CD8-positive, alpha-beta memory T cell (primary cell): ENCODE measurements at regions not wholly inside any gene's neighbourhood (a gene's known extent, or its start where the extent isn't known, plus 50 kb on each side); places are given as distances from the start of the nearest gene placed in this dataset.
"Not testable (repeated sequence)": the region's sequence is repeated elsewhere in the genome, so short reads cannot be mapped to it uniquely, and the experiment has no call there.

Experiments
- CTCF ChIA-PET: fragments of 350-600 bp; sonication (Branson Sonifier 250); formaldehyde crosslinking; loops from one replicate; lab custom pipeline; 2021; ENCODE audit warnings: antibody characterized with exemption; lab: Charles Lee
- POLR2A ChIA-PET: fragments of 350-600 bp; sonication (Branson Sonifier 250); formaldehyde crosslinking; loops from one replicate; lab custom pipeline; 2021; ENCODE audit warnings: antibody characterized with exemption; lab: Charles Lee
- DNase-seq, 5 donors: peaks; one replicate each; pipeline versions ENCODE4 v3.0.0 to v3.0.0-alpha.2; 2020 to 2022; ENCODE audit warnings: mixed read lengths in 1 of 5
- H3K27ac ChIP-seq: one replicate; pipeline ENCODE4 v1.7.0; 2013; ENCODE audit warnings: low read depth, mild to moderate bottlenecking, low read length, moderate library complexity
- H3K27me3 ChIP-seq: 2 replicates; pipeline ENCODE4 v1.7.0; 2013; ENCODE audit warnings: low read length, mild to moderate bottlenecking; ENCODE audit not compliant: insufficient read depth, poor library complexity, severe bottlenecking
- H3K36me3 ChIP-seq: 2 replicates; pipeline ENCODE4 v1.7.0; 2013; ENCODE audit warnings: mild to moderate bottlenecking, low read length, moderate library complexity; ENCODE audit not compliant: insufficient read depth
- H3K4me1 ChIP-seq: 2 replicates; pipeline ENCODE4 v1.7.0; 2013; ENCODE audit warnings: mild to moderate bottlenecking, low read length, moderate library complexity; ENCODE audit not compliant: insufficient read depth
- H3K4me3 ChIP-seq: 2 replicates; pipeline ENCODE4 v1.7.0; 2013; ENCODE audit warnings: mild to moderate bottlenecking, low read length
- H3K9me3 ChIP-seq: 2 replicates; pipeline ENCODE4 v1.7.0; 2013; ENCODE audit warnings: mild to moderate bottlenecking, low read length
- H3K27ac Mint-ChIP-seq, 8 donors: one replicate each; pipeline ENCODE4 v1.8.0; 2020 to 2021; ENCODE audit warnings: mixed read lengths in 8 of 8, mild to moderate bottlenecking in 6 of 8, inconsistent platforms in 3 of 8, moderate library complexity in 3 of 8
- H3K27me3 Mint-ChIP-seq, 2 donors: one replicate each; pipeline ENCODE4 v1.8.0; 2020 to 2021; ENCODE audit warnings: mixed read lengths in 2 of 2, mild to moderate bottlenecking in 1 of 2, moderate library complexity in 1 of 2
- H3K36me3 Mint-ChIP-seq, 3 donors: one replicate each; pipeline ENCODE4 v1.8.0; 2020 to 2021; ENCODE audit warnings: mixed read lengths in 3 of 3, inconsistent platforms in 1 of 3, mild to moderate bottlenecking in 1 of 3
- H3K4me1 Mint-ChIP-seq, 3 donors: one replicate each; pipeline ENCODE4 v1.8.0; 2020 to 2021; ENCODE audit warnings: mixed read lengths in 3 of 3, inconsistent platforms in 1 of 3, mild to moderate bottlenecking in 1 of 3
- H3K4me3 Mint-ChIP-seq, 7 donors: one replicate each; pipeline ENCODE4 v1.8.0; 2020 to 2021; ENCODE audit warnings: mixed read lengths in 7 of 7, mild to moderate bottlenecking in 6 of 7, moderate library complexity in 4 of 7, inconsistent platforms in 2 of 7
- H3K9me3 Mint-ChIP-seq, 5 donors: one replicate each; pipeline ENCODE4 v1.8.0; 2020 to 2022; ENCODE audit warnings: mixed read lengths in 5 of 5, mild to moderate bottlenecking in 3 of 5, moderate library complexity in 2 of 5, inconsistent platforms in 1 of 5

GRCh38 chr4:119437515-119437914 is 115.6 kb upstream of the FABP2 start:
- H3K4me3 ChIP-seq, H3K36me3 Mint-ChIP-seq, DNase-seq, H3K4me3 Mint-ChIP-seq, H3K9me3 Mint-ChIP-seq, H3K36me3 ChIP-seq, H3K4me1 Mint-ChIP-seq, POLR2A ChIA-PET, H3K27me3 ChIP-seq, H3K27me3 Mint-ChIP-seq, CTCF ChIA-PET, H3K4me1 ChIP-seq, H3K27ac ChIP-seq, H3K27ac Mint-ChIP-seq, H3K9me3 ChIP-seq: not testable (repeated sequence)

GRCh38 chr4:119408561-119409224 is 86.8 kb upstream of the FABP2 start:
- H3K27ac ChIP-seq, H3K9me3 Mint-ChIP-seq, H3K4me3 Mint-ChIP-seq, DNase-seq, H3K4me1 Mint-ChIP-seq, H3K36me3 ChIP-seq, H3K27me3 Mint-ChIP-seq, H3K4me1 ChIP-seq, POLR2A ChIA-PET, H3K4me3 ChIP-seq, H3K36me3 Mint-ChIP-seq, H3K9me3 ChIP-seq, H3K27me3 ChIP-seq: not testable (repeated sequence)
- CTCF ChIA-PET, result interaction anchor here (0.9 kb wide), 1 partner anchor 87 kb away, joined by 3 read pairs; the partner anchor contains the start of gene FABP2
- peak overlapping the region in 2 of 8 donors; percentile 29 to 65 for H3K27ac Mint-ChIP-seq

DNA sequence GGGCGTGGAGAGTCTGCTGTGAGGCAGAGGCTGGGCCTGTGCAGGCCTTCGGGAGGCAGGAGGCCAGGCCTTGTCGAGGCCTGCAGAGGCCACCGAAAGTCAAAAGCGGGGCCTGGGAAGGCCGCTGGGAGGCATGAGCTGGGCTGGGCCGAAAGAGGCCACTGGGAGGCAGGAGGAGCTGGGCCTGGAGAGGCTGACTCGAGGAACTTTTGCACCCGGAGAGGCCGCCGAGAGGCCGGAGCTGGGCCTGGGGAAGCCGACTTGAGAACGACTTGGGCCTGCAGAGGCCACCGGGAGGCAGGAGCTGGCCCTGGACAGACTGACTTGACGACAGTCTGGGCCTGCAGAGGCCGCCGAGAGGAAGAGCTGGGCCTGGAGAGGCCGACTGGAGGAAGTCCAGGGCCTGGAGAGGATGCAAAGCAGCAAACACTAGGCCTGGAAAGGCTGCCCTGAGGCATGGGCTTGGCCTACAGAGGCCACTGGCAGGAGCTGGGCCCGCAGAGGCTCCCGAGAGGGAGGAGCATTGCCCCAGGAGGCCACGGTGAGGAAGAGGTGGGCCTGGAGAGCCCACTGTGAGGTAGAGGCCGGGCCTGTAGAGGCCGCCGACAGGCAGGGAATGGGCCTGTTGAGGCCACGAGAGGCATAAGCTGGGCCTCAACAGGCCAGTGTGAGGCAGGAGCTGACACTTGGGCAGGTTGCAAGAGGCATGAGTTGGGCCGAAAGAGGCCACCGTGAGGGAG is 85.0 kb upstream of the FABP2 start:
- H3K27me3 Mint-ChIP-seq, POLR2A ChIA-PET, H3K27ac ChIP-seq, H3K4me1 Mint-ChIP-seq, CTCF ChIA-PET, H3K4me3 ChIP-seq, DNase-seq, H3K9me3 Mint-ChIP-seq, H3K4me1 ChIP-seq, H3K27ac Mint-ChIP-seq, H3K36me3 Mint-ChIP-seq, H3K9me3 ChIP-seq, H3K36me3 ChIP-seq, H3K27me3 ChIP-seq, H3K4me3 Mint-ChIP-seq: not testable (repeated sequence)

GRCh38 chr4:119406041-119406440 is 84.1 kb upstream of the FABP2 start:
- H3K4me3 ChIP-seq, H3K27me3 Mint-ChIP-seq, DNase-seq, H3K27ac Mint-ChIP-seq, CTCF ChIA-PET, H3K27ac ChIP-seq, H3K9me3 Mint-ChIP-seq, H3K4me3 Mint-ChIP-seq, H3K36me3 Mint-ChIP-seq, H3K4me1 Mint-ChIP-seq, H3K9me3 ChIP-seq, H3K36me3 ChIP-seq, H3K27me3 ChIP-seq, H3K4me1 ChIP-seq, POLR2A ChIA-PET: not testable (repeated sequence)

- H3K4me1 ChIP-seq, H3K27me3 Mint-ChIP-seq, H3K9me3 ChIP-seq, CTCF ChIA-PET, H3K4me3 ChIP-seq, H3K4me3 Mint-ChIP-seq, H3K36me3 Mint-ChIP-seq, DNase-seq, POLR2A ChIA-PET, H3K36me3 ChIP-seq, H3K27me3 ChIP-seq, H3K9me3 Mint-ChIP-seq, H3K4me1 Mint-ChIP-seq, H3K27ac ChIP-seq: not testable (repeated sequence)
- H3K27ac Mint-ChIP-seq, result peak overlapping the region in 1 of 8 donors; percentile 37
Observed at GRCh38 chr4:119402322-119403308, 80.7 kb upstream of the FABP2 start.

GRCh38 chr4:119395701-119396100 is 73.8 kb upstream of the FABP2 start:
- H3K27me3 ChIP-seq, H3K9me3 Mint-ChIP-seq, H3K27ac Mint-ChIP-seq, H3K4me3 Mint-ChIP-seq, H3K36me3 ChIP-seq, H3K27me3 Mint-ChIP-seq, POLR2A ChIA-PET, H3K9me3 ChIP-seq, H3K27ac ChIP-seq, CTCF ChIA-PET, DNase-seq, H3K36me3 Mint-ChIP-seq, H3K4me1 Mint-ChIP-seq, H3K4me1 ChIP-seq, H3K4me3 ChIP-seq: not testable (repeated sequence)

DNA sequence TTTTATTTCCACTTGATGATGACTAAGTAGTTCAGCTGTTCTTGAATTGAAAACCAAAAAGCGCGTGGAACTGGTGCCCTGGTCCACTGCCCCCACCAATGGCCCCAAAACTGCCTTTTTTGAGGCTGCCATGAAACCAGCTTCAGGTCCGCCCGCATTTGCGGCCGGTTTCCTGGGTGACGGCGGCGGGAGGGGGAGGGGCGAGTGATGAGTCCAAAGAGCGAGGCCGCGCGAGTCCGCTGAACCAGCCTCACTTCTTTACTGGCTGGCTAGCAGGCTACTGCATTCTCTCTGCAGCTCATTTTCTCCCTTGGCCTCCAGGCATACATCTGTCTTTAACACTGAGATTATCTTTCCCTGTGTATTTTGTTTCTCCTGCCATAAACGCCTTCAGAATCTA is 72.9 kb upstream of the FABP2 start:
- no peaks in the 10 kb centered on the region for H3K36me3 ChIP-seq
- no peaks in the 10 kb centered on the region for H3K9me3 Mint-ChIP-seq
- ChIA-PET POLR2A (no interaction called here), CTCF (no interaction called here)
- no peak overlapping the region for H3K4me3 ChIP-seq
- no peak overlapping the region for H3K27ac Mint-ChIP-seq
- H3K4me1 ChIP-seq, result no peaks in the 10 kb centered on the region
- H3K27ac ChIP-seq, result no peak overlapping the region
- no peaks in the 10 kb centered on the region for H3K36me3 Mint-ChIP-seq
- H3K4me1 Mint-ChIP-seq, result no peaks in the 10 kb centered on the region
- no peak overlapping the region for H3K4me3 Mint-ChIP-seq
- no peaks in the 10 kb centered on the region for H3K27me3 ChIP-seq
- H3K9me3 ChIP-seq, result no peaks in the 10 kb centered on the region
- peaks cover 4 to 5% of the 10 kb centered on the region in 2 donors for H3K27me3 Mint-ChIP-seq
- DNase-seq, result no peak

GRCh38 chr4:119388791-119389190 is 66.9 kb upstream of the FABP2 start:
- DNase-seq, H3K36me3 ChIP-seq, H3K27ac ChIP-seq, H3K4me3 Mint-ChIP-seq, H3K4me1 Mint-ChIP-seq, H3K9me3 Mint-ChIP-seq, H3K9me3 ChIP-seq, CTCF ChIA-PET, H3K27ac Mint-ChIP-seq, POLR2A ChIA-PET, H3K4me3 ChIP-seq, H3K4me1 ChIP-seq, H3K27me3 ChIP-seq, H3K36me3 Mint-ChIP-seq: not testable (repeated sequence)
- H3K27me3 Mint-ChIP-seq, result peaks cover 7 to 28% of the 10 kb centered on the region in 2 donors
